ENCODE measurements at regions not wholly inside any gene's neighbourhood (a gene's known extent, or its start where the extent isn't known, plus 50 kb on each side); places are given as distances from the start of the nearest gene placed in this dataset.
A peak's percentile ranks its signal among the peaks of the same experiment; 100 is the strongest.

DNA sequence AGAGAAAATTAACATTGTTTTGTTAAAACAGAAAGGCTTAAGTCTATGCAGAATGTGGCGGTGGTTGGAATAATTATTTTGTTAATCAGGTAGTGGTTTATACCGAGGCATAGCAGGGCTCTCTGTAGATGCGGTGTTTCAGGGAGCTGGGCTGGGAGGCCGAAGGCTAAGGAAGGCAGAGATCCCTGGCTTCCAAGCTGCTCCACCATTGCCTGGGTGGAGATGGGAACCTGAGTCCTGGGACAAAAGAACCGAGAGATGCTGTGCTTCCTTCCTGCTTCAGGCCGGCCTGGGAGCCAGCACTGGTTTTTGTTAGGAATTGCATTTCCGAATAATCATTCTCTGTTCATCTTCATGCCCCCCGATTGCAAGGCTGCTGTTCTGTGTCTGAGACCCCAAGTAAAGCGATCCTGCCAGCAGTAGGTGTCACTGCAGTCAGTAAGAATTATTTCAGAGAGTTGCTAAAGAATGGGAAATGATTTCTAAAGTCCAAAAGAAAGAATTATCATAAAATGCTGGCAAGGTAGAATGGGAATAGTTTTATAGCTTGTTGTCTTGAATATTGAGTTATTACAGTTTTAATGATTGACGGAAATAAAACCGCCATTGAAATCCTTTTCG is 824.9 kb downstream of the GALR1 start:
- 45 to 53% (median 51%) methylated on average over 12 of the region's 12 CpGs for WGBS, 4 donors
- intact Hi-C loops (cut with DNase I) = loop anchor here in 2 of 10 donors (10.0 kb wide), 2 partner anchors 910 to 1170 kb away; no protein-coding TSS in a partner anchor
- no peaks in the 10 kb centered on the region for H3K36me3 ChIP-seq

DNA sequence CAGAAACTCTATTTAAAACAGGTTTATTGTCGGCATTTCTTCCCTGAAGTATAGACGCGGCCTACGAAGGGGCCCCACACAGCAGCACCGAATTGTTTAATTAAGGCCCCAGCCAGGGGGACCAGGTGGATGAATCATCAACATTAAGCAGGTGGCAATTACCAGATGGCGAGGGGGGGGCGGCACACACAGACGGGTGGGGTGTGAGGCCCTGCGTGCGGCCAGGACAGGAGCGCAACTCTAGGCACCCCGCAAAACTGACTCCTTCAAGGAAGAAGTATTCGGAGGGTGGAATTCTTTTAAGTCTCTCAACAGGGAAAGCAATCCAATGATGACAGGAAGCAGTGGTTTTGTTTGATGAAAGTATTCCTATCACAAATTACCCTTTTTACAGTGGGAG is 830.4 kb downstream of the GALR1 start:
- no peaks in the 10 kb centered on the region for H3K9me3 ChIP-seq
- no peaks in the 10 kb centered on the region for H3K4me1 ChIP-seq
- no peaks in the 10 kb centered on the region for H3K36me3 ChIP-seq
- no peak overlapping the region for H3K4me3 ChIP-seq
- peaks cover 0 to 15% (median 0%) of the 10 kb centered on the region in 9 donors for H3K27me3 ChIP-seq
- ATAC-seq = no peak
- intact Hi-C loops (cut with DNase I) = no loop called here
- no peak for DNase-seq
- no peak overlapping the region for H3K27ac ChIP-seq
- 87 to 92% (median 91%) methylated on average over 13 of the region's 13 CpGs for WGBS, 4 donors
- no peak for TF ChIP-seq POLR2A (IDR thresholded peaks at IDR 0.05)
- TF ChIP-seq, protein P1, sequence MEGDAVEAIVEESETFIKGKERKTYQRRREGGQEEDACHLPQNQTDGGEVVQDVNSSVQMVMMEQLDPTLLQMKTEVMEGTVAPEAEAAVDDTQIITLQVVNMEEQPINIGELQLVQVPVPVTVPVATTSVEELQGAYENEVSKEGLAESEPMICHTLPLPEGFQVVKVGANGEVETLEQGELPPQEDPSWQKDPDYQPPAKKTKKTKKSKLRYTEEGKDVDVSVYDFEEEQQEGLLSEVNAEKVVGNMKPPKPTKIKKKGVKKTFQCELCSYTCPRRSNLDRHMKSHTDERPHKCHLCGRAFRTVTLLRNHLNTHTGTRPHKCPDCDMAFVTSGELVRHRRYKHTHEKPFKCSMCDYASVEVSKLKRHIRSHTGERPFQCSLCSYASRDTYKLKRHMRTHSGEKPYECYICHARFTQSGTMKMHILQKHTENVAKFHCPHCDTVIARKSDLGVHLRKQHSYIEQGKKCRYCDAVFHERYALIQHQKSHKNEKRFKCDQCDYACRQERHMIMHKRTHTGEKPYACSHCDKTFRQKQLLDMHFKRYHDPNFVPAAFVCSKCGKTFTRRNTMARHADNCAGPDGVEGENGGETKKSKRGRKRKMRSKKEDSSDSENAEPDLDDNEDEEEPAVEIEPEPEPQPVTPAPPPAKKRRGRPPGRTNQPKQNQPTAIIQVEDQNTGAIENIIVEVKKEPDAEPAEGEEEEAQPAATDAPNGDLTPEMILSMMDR (IDR thresholded peaks at IDR 0.05) = no peak

More for the DNA sequence above, 824.9 kb downstream of the GALR1 start:
- Histone ChIP-seq H3K4me1 (peaks cover 0 to 8% (median 0%) of the 10 kb centered on the region in 12 donors), H3K27ac (no peak overlapping the region), H3K9me3 (no peaks in the 10 kb centered on the region), H3K4me3 (no peak overlapping the region), H3K27me3 (peaks cover 0 to 32% (median 0%) of the 10 kb centered on the region in 9 donors)
- TF ChIP-seq, protein P1 (IDR thresholded peaks at IDR 0.05) = peak in 1 of 12 donors; percentile 17
- TF ChIP-seq POLR2A (IDR thresholded peaks at IDR 0.05) = no peak
- ATAC-seq (no peak), DNase-seq (no peak)

DNA sequence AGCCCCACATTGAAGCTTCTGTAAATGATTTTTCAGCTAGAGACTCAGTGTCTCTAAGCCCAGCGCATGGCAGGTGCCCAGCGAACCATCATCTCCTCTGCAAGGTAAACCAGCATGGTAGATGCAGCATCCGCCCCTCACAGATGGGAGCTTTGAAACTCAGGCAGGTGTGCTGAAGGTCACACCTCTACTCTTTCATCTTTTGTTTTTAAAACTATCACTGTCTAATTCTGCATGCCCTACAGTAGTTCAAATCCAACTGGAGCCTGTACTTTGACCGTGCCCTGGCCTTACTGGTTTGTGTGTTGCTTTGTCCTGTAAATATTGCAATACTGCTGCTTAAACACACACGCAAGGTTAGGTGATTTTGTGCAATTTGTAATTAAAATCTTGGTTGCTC is 831.1 kb downstream of the GALR1 start:
- WGBS, 4 donors = 88 to 93% (median 92%) methylated on average over 5 of the region's 5 CpGs
- intact Hi-C loops (cut with DNase I) = no loop called here
- no peak for DNase-seq
- TF ChIP-seq, protein P1 (IDR thresholded peaks at IDR 0.05) = no peak
- TF ChIP-seq POLR2A (IDR thresholded peaks at IDR 0.05) = no peak
- ATAC-seq = no peak
- Histone ChIP-seq H3K27me3 (peaks cover 0 to 12% (median 0%) of the 10 kb centered on the region in 9 donors), H3K4me3 (no peak overlapping the region), H3K9me3 (no peaks in the 10 kb centered on the region), H3K36me3 (no peaks in the 10 kb centered on the region), H3K4me1 (no peaks in the 10 kb centered on the region), H3K27ac (no peak overlapping the region)

DNA sequence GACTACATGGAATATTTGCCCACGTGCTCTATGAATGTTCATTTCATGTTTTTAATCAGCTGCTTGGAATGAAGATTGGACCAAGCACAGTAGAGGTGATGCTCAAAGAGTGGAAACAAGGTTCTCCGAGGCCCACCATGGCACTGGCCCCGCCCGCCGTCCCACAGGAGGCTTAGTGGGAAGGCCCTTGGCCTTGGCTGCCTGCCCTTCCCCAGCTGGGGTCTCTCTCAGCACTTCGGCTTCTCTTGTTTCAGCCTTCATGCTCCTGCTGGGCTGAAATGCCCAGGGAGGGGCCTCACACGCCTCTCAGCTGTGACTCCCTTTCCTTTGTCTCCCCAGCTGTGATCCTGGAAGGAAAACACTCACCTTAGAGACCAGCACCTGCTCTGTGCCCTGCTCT is 833.2 kb downstream of the GALR1 start:
- no peak overlapping the region for H3K4me3 ChIP-seq
- no peaks in the 10 kb centered on the region for H3K27me3 ChIP-seq
- ATAC-seq (no peak), DNase-seq (no peak)
- TF ChIP-seq, protein P1 (IDR thresholded peaks at IDR 0.05) = no peak
- no peak for TF ChIP-seq POLR2A (IDR thresholded peaks at IDR 0.05)
- no peaks in the 10 kb centered on the region for H3K9me3 ChIP-seq
- no peaks in the 10 kb centered on the region for H3K36me3 ChIP-seq
- intact Hi-C loops (cut with DNase I) = no loop called here
- WGBS, 4 donors = 66 to 75% (median 71%) methylated on average over 5 to 7 of the region's 7 CpGs
- H3K4me1 ChIP-seq = no peaks in the 10 kb centered on the region
- H3K27ac ChIP-seq = no peak overlapping the region

All from heart left ventricle (tissue), 16 donors.